ENCODE measurements at regions not wholly inside any gene's neighbourhood (a gene's known extent, or its start where the extent isn't known, plus 50 kb on each side); places are given as distances from the start of the nearest gene placed in this dataset.

GRCh38 chr1:199377211-199377610 lies 650.3 kb upstream of the NR5A2 start:
- Histone ChIP-seq H3K27me3 (ENCODE audit: control insufficient read depth in 2 of 2, insufficient read depth in 2 of 2, low read length in 2 of 2) (no peaks in the 10 kb centered on the region), H3K4me1 (ENCODE audit: control insufficient read depth in 2 of 2, insufficient read depth in 2 of 2, low read length in 2 of 2) (no peaks in the 10 kb centered on the region), H3K9ac (ENCODE audit: low read depth in 1 of 2, low read length in 2 of 2) (no peak overlapping the region)

GRCh38 chr1:199383793-199384192 lies 643.7 kb upstream of the NR5A2 start:
- Histone ChIP-seq H3K27ac (ENCODE audit: low read depth in 2 of 2, low read length in 2 of 2) (no peak overlapping the region), H3K4me3 (ENCODE audit: low read length in 2 of 2) (no peak overlapping the region), H3K9ac (ENCODE audit: low read depth in 1 of 2, low read length in 2 of 2) (no peak overlapping the region), H3K4me1 (ENCODE audit: control insufficient read depth in 2 of 2, insufficient read depth in 2 of 2, low read length in 2 of 2) (no peaks in the 10 kb centered on the region), H3K27me3 (ENCODE audit: control insufficient read depth in 2 of 2, insufficient read depth in 2 of 2, low read length in 2 of 2) (no peaks in the 10 kb centered on the region), H3K9me3 (ENCODE audit: control insufficient read depth in 2 of 2, low read length in 2 of 2) (no peaks in the 10 kb centered on the region), H3K36me3 (ENCODE audit: control insufficient read depth in 2 of 2, insufficient read depth in 2 of 2, low read length in 2 of 2) (no peaks in the 10 kb centered on the region)

More at GRCh38 chr1:199377211-199377610, 650.3 kb upstream of the NR5A2 start:
- H3K9me3 ChIP-seq (ENCODE audit: control insufficient read depth in 2 of 2, low read length in 2 of 2), result no peaks in the 10 kb centered on the region
- H3K27ac ChIP-seq (ENCODE audit: low read depth in 2 of 2, low read length in 2 of 2), result no peak overlapping the region
- H3K4me3 ChIP-seq (ENCODE audit: low read length in 2 of 2), result no peak overlapping the region
- H3K36me3 ChIP-seq (ENCODE audit: control insufficient read depth in 2 of 2, insufficient read depth in 2 of 2, low read length in 2 of 2), result no peaks in the 10 kb centered on the region

GRCh38 chr1:199394856-199395255 lies 632.7 kb upstream of the NR5A2 start:
- no peaks in the 10 kb centered on the region for H3K9me3 ChIP-seq (ENCODE audit: control insufficient read depth in 2 of 2, low read length in 2 of 2)
- no peaks in the 10 kb centered on the region for H3K36me3 ChIP-seq (ENCODE audit: control insufficient read depth in 2 of 2, insufficient read depth in 2 of 2, low read length in 2 of 2)
- H3K9ac ChIP-seq (ENCODE audit: low read depth in 1 of 2, low read length in 2 of 2), result no peak overlapping the region
- no peaks in the 10 kb centered on the region for H3K27me3 ChIP-seq (ENCODE audit: control insufficient read depth in 2 of 2, insufficient read depth in 2 of 2, low read length in 2 of 2)
- no peaks in the 10 kb centered on the region for H3K4me1 ChIP-seq (ENCODE audit: control insufficient read depth in 2 of 2, insufficient read depth in 2 of 2, low read length in 2 of 2)
- H3K4me3 ChIP-seq (ENCODE audit: low read length in 2 of 2), result no peak overlapping the region
- no peak overlapping the region for H3K27ac ChIP-seq (ENCODE audit: low read depth in 2 of 2, low read length in 2 of 2)

- Histone ChIP-seq H3K4me3 (ENCODE audit: low read length in 2 of 2) (no peak overlapping the region), H3K4me1 (ENCODE audit: control insufficient read depth in 2 of 2, insufficient read depth in 2 of 2, low read length in 2 of 2) (no peaks in the 10 kb centered on the region), H3K9me3 (ENCODE audit: control insufficient read depth in 2 of 2, low read length in 2 of 2) (no peaks in the 10 kb centered on the region), H3K27ac (ENCODE audit: low read depth in 2 of 2, low read length in 2 of 2) (no peak overlapping the region), H3K36me3 (ENCODE audit: control insufficient read depth in 2 of 2, insufficient read depth in 2 of 2, low read length in 2 of 2) (no peaks in the 10 kb centered on the region), H3K9ac (ENCODE audit: low read depth in 1 of 2, low read length in 2 of 2) (no peak overlapping the region), H3K27me3 (ENCODE audit: control insufficient read depth in 2 of 2, insufficient read depth in 2 of 2, low read length in 2 of 2) (no peaks in the 10 kb centered on the region)
Observed at GRCh38 chr1:199396456-199396855, 631.1 kb upstream of the NR5A2 start.

GRCh38 chr1:199399996-199400724 lies 627.4 kb upstream of the NR5A2 start:
- Histone ChIP-seq H3K36me3 (ENCODE audit: control insufficient read depth in 2 of 2, insufficient read depth in 2 of 2, low read length in 2 of 2) (no peaks in the 10 kb centered on the region), H3K27me3 (ENCODE audit: control insufficient read depth in 2 of 2, insufficient read depth in 2 of 2, low read length in 2 of 2) (no peaks in the 10 kb centered on the region), H3K9me3 (ENCODE audit: control insufficient read depth in 2 of 2, low read length in 2 of 2) (no peaks in the 10 kb centered on the region), H3K9ac (ENCODE audit: low read depth in 1 of 2, low read length in 2 of 2) (no peak overlapping the region), H3K27ac (ENCODE audit: low read depth in 2 of 2, low read length in 2 of 2) (no peak overlapping the region), H3K4me1 (ENCODE audit: control insufficient read depth in 2 of 2, insufficient read depth in 2 of 2, low read length in 2 of 2) (no peaks in the 10 kb centered on the region), H3K4me3 (ENCODE audit: low read length in 2 of 2) (no peak overlapping the region)

GRCh38 chr1:199403531-199404116 lies 623.9 kb upstream of the NR5A2 start:
- H3K36me3 ChIP-seq (ENCODE audit: control insufficient read depth in 2 of 2, insufficient read depth in 2 of 2, low read length in 2 of 2), result no peaks in the 10 kb centered on the region
- no peak overlapping the region for H3K4me3 ChIP-seq (ENCODE audit: low read length in 2 of 2)
- no peak overlapping the region for H3K27ac ChIP-seq (ENCODE audit: low read depth in 2 of 2, low read length in 2 of 2)
- H3K27me3 ChIP-seq (ENCODE audit: control insufficient read depth in 2 of 2, insufficient read depth in 2 of 2, low read length in 2 of 2), result no peaks in the 10 kb centered on the region
- H3K9ac ChIP-seq (ENCODE audit: low read depth in 1 of 2, low read length in 2 of 2), result no peak overlapping the region
- no peaks in the 10 kb centered on the region for H3K9me3 ChIP-seq (ENCODE audit: control insufficient read depth in 2 of 2, low read length in 2 of 2)
- H3K4me1 ChIP-seq (ENCODE audit: control insufficient read depth in 2 of 2, insufficient read depth in 2 of 2, low read length in 2 of 2), result no peaks in the 10 kb centered on the region

- Histone ChIP-seq H3K4me1 (ENCODE audit: control insufficient read depth in 2 of 2, insufficient read depth in 2 of 2, low read length in 2 of 2) (no peaks in the 10 kb centered on the region), H3K36me3 (ENCODE audit: control insufficient read depth in 2 of 2, insufficient read depth in 2 of 2, low read length in 2 of 2) (no peaks in the 10 kb centered on the region), H3K9me3 (ENCODE audit: control insufficient read depth in 2 of 2, low read length in 2 of 2) (no peaks in the 10 kb centered on the region), H3K4me3 (ENCODE audit: low read length in 2 of 2) (no peak overlapping the region), H3K9ac (ENCODE audit: low read depth in 1 of 2, low read length in 2 of 2) (no peak overlapping the region), H3K27ac (ENCODE audit: low read depth in 2 of 2, low read length in 2 of 2) (no peak overlapping the region), H3K27me3 (ENCODE audit: control insufficient read depth in 2 of 2, insufficient read depth in 2 of 2, low read length in 2 of 2) (no peaks in the 10 kb centered on the region)
Observed at GRCh38 chr1:199404191-199404590, 623.3 kb upstream of the NR5A2 start.

- Histone ChIP-seq H3K4me1 (ENCODE audit: control insufficient read depth in 2 of 2, insufficient read depth in 2 of 2, low read length in 2 of 2) (no peaks in the 10 kb centered on the region), H3K27ac (ENCODE audit: low read depth in 2 of 2, low read length in 2 of 2) (no peak overlapping the region), H3K27me3 (ENCODE audit: control insufficient read depth in 2 of 2, insufficient read depth in 2 of 2, low read length in 2 of 2) (no peaks in the 10 kb centered on the region), H3K36me3 (ENCODE audit: control insufficient read depth in 2 of 2, insufficient read depth in 2 of 2, low read length in 2 of 2) (no peaks in the 10 kb centered on the region), H3K9ac (ENCODE audit: low read depth in 1 of 2, low read length in 2 of 2) (no peak overlapping the region), H3K9me3 (ENCODE audit: control insufficient read depth in 2 of 2, low read length in 2 of 2) (no peaks in the 10 kb centered on the region), H3K4me3 (ENCODE audit: low read length in 2 of 2) (no peak overlapping the region)
Observed at GRCh38 chr1:199404976-199405375, 622.5 kb upstream of the NR5A2 start.

GRCh38 chr1:199405634-199406196 lies 621.8 kb upstream of the NR5A2 start:
- H3K27me3 ChIP-seq (ENCODE audit: control insufficient read depth in 2 of 2, insufficient read depth in 2 of 2, low read length in 2 of 2), result no peaks in the 10 kb centered on the region
- H3K36me3 ChIP-seq (ENCODE audit: control insufficient read depth in 2 of 2, insufficient read depth in 2 of 2, low read length in 2 of 2), result no peaks in the 10 kb centered on the region
- H3K9ac ChIP-seq (ENCODE audit: low read depth in 1 of 2, low read length in 2 of 2), result no peak overlapping the region
- no peak overlapping the region for H3K4me3 ChIP-seq (ENCODE audit: low read length in 2 of 2)
- H3K4me1 ChIP-seq (ENCODE audit: control insufficient read depth in 2 of 2, insufficient read depth in 2 of 2, low read length in 2 of 2), result no peaks in the 10 kb centered on the region
- H3K9me3 ChIP-seq (ENCODE audit: control insufficient read depth in 2 of 2, low read length in 2 of 2), result no peaks in the 10 kb centered on the region
- no peak overlapping the region for H3K27ac ChIP-seq (ENCODE audit: low read depth in 2 of 2, low read length in 2 of 2)

- Histone ChIP-seq H3K4me3 (ENCODE audit: low read length in 2 of 2) (no peak overlapping the region), H3K9me3 (ENCODE audit: control insufficient read depth in 2 of 2, low read length in 2 of 2) (no peaks in the 10 kb centered on the region), H3K4me1 (ENCODE audit: control insufficient read depth in 2 of 2, insufficient read depth in 2 of 2, low read length in 2 of 2) (no peaks in the 10 kb centered on the region), H3K27ac (ENCODE audit: low read depth in 2 of 2, low read length in 2 of 2) (no peak overlapping the region), H3K36me3 (ENCODE audit: control insufficient read depth in 2 of 2, insufficient read depth in 2 of 2, low read length in 2 of 2) (no peaks in the 10 kb centered on the region), H3K27me3 (ENCODE audit: control insufficient read depth in 2 of 2, insufficient read depth in 2 of 2, low read length in 2 of 2) (no peaks in the 10 kb centered on the region), H3K9ac (ENCODE audit: low read depth in 1 of 2, low read length in 2 of 2) (no peak overlapping the region)
Observed at GRCh38 chr1:199410462-199410861, 617.0 kb upstream of the NR5A2 start.

Data from mucosa of rectum (tissue), 2 donors.